Activated gamma-delta T cell (primary cell): ENCODE measurements at regions not wholly inside any gene's neighbourhood (a gene's known extent, or its start where the extent isn't known, plus 50 kb on each side); places are given as distances from the start of the nearest gene placed in this dataset.
"Not testable (repeated sequence)": the region's sequence is repeated elsewhere in the genome, so short reads cannot be mapped to it uniquely, and the experiment has no call there.

Source experiments
- DNase-seq: peaks from one replicate; lab custom pipeline; 2025; lab: John Stamatoyannopoulos, UW

GRCh38 chr2:34199971-34200370, 600.9 kb upstream of the FAM98A start:
- no peak for DNase-seq

- no peak for DNase-seq
Observed at GRCh38 chr2:34193164-34193563, 594.1 kb upstream of the FAM98A start.

GRCh38 chr2:34188464-34189303, 589.6 kb upstream of the FAM98A start:
- no peak for DNase-seq

- no peak for DNase-seq
Observed at GRCh38 chr2:34179511-34179910, 580.4 kb upstream of the FAM98A start.

- DNase-seq, result no peak
Observed at GRCh38 chr2:34178482-34178881, 579.4 kb upstream of the FAM98A start.

- DNase-seq, result no peak
Observed at GRCh38 chr2:34176693-34177092, 577.6 kb upstream of the FAM98A start.

GRCh38 chr2:34174506-34174905, 575.4 kb upstream of the FAM98A start:
- no peak for DNase-seq

- DNase-seq, result no peak
Observed at GRCh38 chr2:34162231-34162630, 563.1 kb upstream of the FAM98A start.

GRCh38 chr2:34161549-34161948, 562.5 kb upstream of the FAM98A start:
- no peak for DNase-seq

GRCh38 chr2:34159901-34160300, 560.8 kb upstream of the FAM98A start:
- no peak for DNase-seq

- DNase-seq, result no peak
Observed at GRCh38 chr2:34153484-34153883, 554.4 kb upstream of the FAM98A start.

GRCh38 chr2:34147780-34148179, 548.7 kb upstream of the FAM98A start:
- DNase-seq, result no peak

- no peak for DNase-seq
Observed at GRCh38 chr2:34143149-34143548, 544.0 kb upstream of the FAM98A start.

GRCh38 chr2:34142531-34143008, 543.5 kb upstream of the FAM98A start:
- DNase-seq, result not testable (repeated sequence)

- DNase-seq, result not testable (repeated sequence)
Observed at GRCh38 chr2:34133065-34133464, 534.0 kb upstream of the FAM98A start.

GRCh38 chr2:34126279-34126678, 527.2 kb upstream of the FAM98A start:
- no peak for DNase-seq

- DNase-seq, result no peak
Observed at GRCh38 chr2:34123996-34124785, 525.1 kb upstream of the FAM98A start.

- no peak for DNase-seq
Observed at GRCh38 chr2:34121076-34121475, 522.0 kb upstream of the FAM98A start.

GRCh38 chr2:34115076-34115475, 516.0 kb upstream of the FAM98A start:
- no peak for DNase-seq

- no peak for DNase-seq
Observed at GRCh38 chr2:34112161-34112560, 513.1 kb upstream of the FAM98A start.

- no peak for DNase-seq
Observed at GRCh38 chr2:34110392-34110791, 511.3 kb upstream of the FAM98A start.

- no peak for DNase-seq
Observed at GRCh38 chr2:34107811-34108210, 508.7 kb upstream of the FAM98A start.
